Neural cell (in vitro differentiated cells): ENCODE measurements at regions not wholly inside any gene's neighbourhood (a gene's known extent, or its start where the extent isn't known, plus 50 kb on each side); places are given as distances from the start of the nearest gene placed in this dataset.

Experiments
- H2AFZ ChIP-seq: fragments of 200-600, 300-800 bp; sonication (generic), shearing (Covaris generic); 2 replicates; pipeline ENCODE4 v1.6.0; 2014; ENCODE audit warnings: low read depth, mild to moderate bottlenecking, antibody characterized with exemption, low read length, moderate library complexity
- H3F3A ChIP-seq: fragments of 200-600 bp; shearing (Covaris generic); 2 replicates; pipeline ENCODE4 v1.6.1; 2016; ENCODE audit warnings: mild to moderate bottlenecking, moderate library complexity, mixed read lengths, antibody characterized with exemption, low read length; ENCODE audit not compliant: insufficient read depth, poor library complexity, severe bottlenecking
- H3K27ac ChIP-seq: fragments of 200-600, 300-800 bp; sonication (generic), shearing (Covaris generic); 2 replicates; pipeline ENCODE4 v1.5.1; 2014; ENCODE audit warnings: mild to moderate bottlenecking, low read length, moderate library complexity
- H3K27me3 ChIP-seq: fragments of 300-800, 200-600 bp; sonication (generic), shearing (Covaris generic); 2 replicates; pipeline ENCODE4 v1.6.0; 2014; ENCODE audit warnings: mild to moderate bottlenecking, low read depth, low read length, moderate library complexity; ENCODE audit not compliant: insufficient read depth
- H3K36me3 ChIP-seq: fragments of 300-800, 200-600 bp; sonication (generic), shearing (Covaris generic); 2 replicates; pipeline ENCODE4 v1.5.1; 2014; ENCODE audit warnings: mild to moderate bottlenecking, antibody characterized with exemption, low read length, moderate library complexity; ENCODE audit not compliant: insufficient read depth
- H3K4me2 ChIP-seq: fragments of 300-800, 200-600 bp; sonication (generic), shearing (Covaris generic); 2 replicates; pipeline ENCODE4 v1.6.0; 2014; ENCODE audit warnings: mild to moderate bottlenecking, low read length
- H3K4me3 ChIP-seq: fragments of 300-800, 200-600 bp; sonication (generic), shearing (Covaris generic); 2 replicates; pipeline ENCODE4 v1.5.1; 2014; ENCODE audit warnings: mild to moderate bottlenecking, low read length, moderate library complexity
- H3K79me2 ChIP-seq: fragments of 200-600 bp; shearing (Covaris generic); replicated peaks from 2 replicates; pipeline ENCODE4 v1.6.0; 2014; ENCODE audit warnings: mild to moderate bottlenecking, low read length, moderate library complexity; ENCODE audit not compliant: insufficient read depth
- H3K9ac ChIP-seq: fragments of 300-800, 200-600 bp; sonication (generic), shearing (Covaris generic); 2 replicates; pipeline ENCODE4 v1.6.1; 2016; ENCODE audit warnings: mild to moderate bottlenecking, low read length, mixed read lengths
- H3K9me2 ChIP-seq: fragments of 200-600 bp; shearing (Covaris generic); 2 replicates; pipeline ENCODE4 v1.6.1; 2016; ENCODE audit warnings: mild to moderate bottlenecking, low read length, mixed read lengths; ENCODE audit not compliant: insufficient read depth
- H3K9me3 ChIP-seq: fragments of 200-600, 300-800 bp; sonication (generic), shearing (Covaris generic); 2 replicates; pipeline ENCODE4 v1.6.1; 2016; ENCODE audit warnings: mild to moderate bottlenecking, mixed run types, low read length, moderate library complexity, mixed read lengths
- H4K20me1 ChIP-seq: fragments of 200-600 bp; shearing (Covaris generic); 2 replicates; pipeline ENCODE4 v1.6.1; 2016; ENCODE audit warnings: mild to moderate bottlenecking, mixed run types; ENCODE audit not compliant: insufficient read depth
- CTCF ChIP-seq: fragments of 450-650 bp; IDR thresholded peaks from 2 replicates; pipeline ENCODE4 v1.5.1; 2014; ENCODE audit warnings: antibody characterized with exemption, mild to moderate bottlenecking, moderate library complexity; ENCODE audit not compliant: poor library complexity, severe bottlenecking
- EP300 ChIP-seq: fragments of 450-650 bp; conservative IDR thresholded peaks from 2 replicates; pipeline ENCODE4 v1.6.1; 2014; ENCODE audit warnings: antibody characterized with exemption, mild to moderate bottlenecking, moderate library complexity; ENCODE audit not compliant: poor library complexity, severe bottlenecking
- EZH2 ChIP-seq: fragments of 200-600, 300-800 bp; shearing (Covaris generic), sonication (generic); IDR thresholded peaks from 2 replicates; pipeline ENCODE4 v1.6.1; 2014; ENCODE audit warnings: antibody characterized with exemption, low read length, borderline replicate concordance, mild to moderate bottlenecking; ENCODE audit not compliant: insufficient read depth, poor library complexity, severe bottlenecking
- MXI1 ChIP-seq: fragments of 450-650 bp; conservative IDR thresholded peaks from 2 replicates; pipeline ENCODE4 v1.6.1; 2014; ENCODE audit warnings: antibody characterized with exemption, mild to moderate bottlenecking; ENCODE audit not compliant: poor library complexity, severe bottlenecking
- POLR2AphosphoS5 ChIP-seq: IDR thresholded peaks from 2 replicates; pipeline ENCODE4 v1.6.1; 2012
- RAD21 ChIP-seq: fragments of 450-650 bp; conservative IDR thresholded peaks from 2 replicates; pipeline ENCODE4 v1.6.1; 2014; ENCODE audit warnings: antibody characterized with exemption, mild to moderate bottlenecking, moderate library complexity
- REST ChIP-seq: IDR thresholded peaks from 2 replicates; pipeline ENCODE4 v1.6.1; 2012; ENCODE audit warnings: borderline replicate concordance
- SMC3 ChIP-seq: fragments of 450-650 bp; conservative IDR thresholded peaks from 2 replicates; pipeline ENCODE4 v1.6.1; 2014; ENCODE audit warnings: antibody characterized with exemption, mild to moderate bottlenecking, moderate library complexity; ENCODE audit not compliant: poor library complexity
- TAF1 ChIP-seq: IDR thresholded peaks from 2 replicates; pipeline ENCODE4 v1.6.1; 2012; ENCODE audit warnings: low read depth

- H3K9ac ChIP-seq: no peak overlapping the region
- no peak overlapping the region for H3K27ac ChIP-seq
- H2AFZ ChIP-seq: no peak overlapping the region
- no peak overlapping the region for H3K4me3 ChIP-seq
- no peaks in the 10 kb centered on the region for H3K9me2 ChIP-seq
- no peaks in the 10 kb centered on the region for H3F3A ChIP-seq
- no peaks in the 10 kb centered on the region for H3K27me3 ChIP-seq
- no peak overlapping the region for H3K4me2 ChIP-seq
- H4K20me1 ChIP-seq: no peaks in the 10 kb centered on the region
- no peak for TF ChIP-seq MXI1
- no peak for TF ChIP-seq EP300
- TF ChIP-seq SMC3: no peak
- no peak for TF ChIP-seq TAF1
- TF ChIP-seq POLR2AphosphoS5: no peak
- no peak for TF ChIP-seq REST
- no peak for TF ChIP-seq RAD21
- no peak for TF ChIP-seq CTCF
- no peak for TF ChIP-seq EZH2
- H3K79me2 ChIP-seq: no peaks in the 10 kb centered on the region
- H3K36me3 ChIP-seq: no peaks in the 10 kb centered on the region
- no peaks in the 10 kb centered on the region for H3K9me3 ChIP-seq
Measured at GRCh38 chr2:238510911-238511613, 84.3 kb downstream of the ASB1 start.

GRCh38 chr2:238511614-238511950 lies 84.9 kb downstream of the ASB1 start:
- TF ChIP-seq EP300 (no peak), CTCF (no peak), REST (no peak), POLR2AphosphoS5 (no peak), TAF1 (no peak), EZH2 (no peak), SMC3 (no peak), MXI1 (no peak), RAD21 (no peak)
- H3K36me3 ChIP-seq: no peaks in the 10 kb centered on the region
- H3K9ac ChIP-seq: no peak overlapping the region
- H3K27ac ChIP-seq: no peak overlapping the region
- no peak overlapping the region for H2AFZ ChIP-seq
- no peak overlapping the region for H3K4me3 ChIP-seq
- H3K9me2 ChIP-seq: no peaks in the 10 kb centered on the region
- H3K27me3 ChIP-seq: no peaks in the 10 kb centered on the region
- H3F3A ChIP-seq: no peaks in the 10 kb centered on the region
- H3K9me3 ChIP-seq: no peaks in the 10 kb centered on the region
- H3K4me2 ChIP-seq: no peak overlapping the region
- no peaks in the 10 kb centered on the region for H4K20me1 ChIP-seq
- no peaks in the 10 kb centered on the region for H3K79me2 ChIP-seq
